MCF 10A (cell line): ENCODE measurements at regions not wholly inside any gene's neighbourhood (a gene's known extent, or its start where the extent isn't known, plus 50 kb on each side); places are given as distances from the start of the nearest gene placed in this dataset.

ENCODE experiments used
- BruUV-seq: library from RNA; stranded (reverse); fragments of 400-500 nt; replicated peaks from 2 replicates; lab custom pipeline; 2021; lab: Mats Ljungman, UMichigan
- CTCF ChIA-PET: fragments of 300-600 bp; sonication (Branson Sonifier 250); formaldehyde crosslinking; extraction: SDS; loops from one replicate; lab custom pipeline; 2021; ENCODE audit warnings: antibody characterized with exemption, inconsistent platforms; lab: Yijun Ruan, JAX
- POLR2A ChIA-PET: fragments of 300-600, 350-650 bp; sonication (Branson Sonifier 250); formaldehyde crosslinking; extraction: SDS; loops from one replicate; lab custom pipeline; 2020; ENCODE audit warnings: antibody characterized with exemption, inconsistent platforms; lab: Yijun Ruan, JAX
- DNase-seq: peaks from one replicate; pipeline ENCODE4 v3.0.0-alpha.2; 2018; ENCODE audit not compliant: unreplicated experiment
- H3K27ac Mint-ChIP-seq: one replicate; pipeline ENCODE4 v1.8.0; 2022; ENCODE audit warnings: mild to moderate bottlenecking, low read depth, mixed read lengths; ENCODE audit not compliant: unreplicated experiment
- H3K27me3 Mint-ChIP-seq: one replicate; pipeline ENCODE4 v1.8.0; 2022; ENCODE audit warnings: mixed read lengths; ENCODE audit not compliant: insufficient read depth, unreplicated experiment
- H3K36me3 Mint-ChIP-seq: one replicate; pipeline ENCODE4 v1.8.0; 2022; ENCODE audit warnings: mild to moderate bottlenecking, moderate library complexity, mixed read lengths; ENCODE audit not compliant: insufficient read depth, unreplicated experiment
- H3K4me1 Mint-ChIP-seq: one replicate; pipeline ENCODE4 v1.8.0; 2022; ENCODE audit warnings: mixed read lengths; ENCODE audit not compliant: insufficient read depth, unreplicated experiment
- H3K4me3 Mint-ChIP-seq: one replicate; pipeline ENCODE4 v1.8.0; 2022; ENCODE audit warnings: mild to moderate bottlenecking, moderate library complexity, mixed read lengths; ENCODE audit not compliant: unreplicated experiment
- H3K9me3 Mint-ChIP-seq: one replicate; pipeline ENCODE4 v1.8.0; 2022; ENCODE audit warnings: mixed read lengths; ENCODE audit not compliant: unreplicated experiment
- CTCF ChIP-seq: fragments of 200-600 bp; IDR thresholded peaks from one replicate; pipeline ENCODE4 v1.8.0; 2022; ENCODE audit warnings: antibody characterized with exemption, mild to moderate bottlenecking; ENCODE audit not compliant: unreplicated experiment
- intact Hi-C: fragments of 100-400 bp; cut with micrococcal nuclease; formaldehyde crosslinking; loops from 2 replicates; pipeline ENCODE4 v1.14.1; 2022

GRCh38 chrX:15906041-15906943 is 51.7 kb upstream of the AP1S2 start:
- intact Hi-C loops: no loop called here
- no peak overlapping the region for H3K27ac Mint-ChIP-seq
- no peak overlapping the region for H3K4me3 Mint-ChIP-seq
- peaks cover 37% of the 10 kb centered on the region for H3K27me3 Mint-ChIP-seq
- POLR2A ChIA-PET: no interaction called here
- H3K9me3 Mint-ChIP-seq: no peaks in the 10 kb centered on the region
- H3K36me3 Mint-ChIP-seq: no peaks in the 10 kb centered on the region
- TF ChIP-seq CTCF: no peak
- H3K4me1 Mint-ChIP-seq: no peaks in the 10 kb centered on the region
- no TSS peak for BruUV-seq
- no peak for DNase-seq
- CTCF ChIA-PET: no interaction called here
